HL-60/S4 treated with phorbol 12-myristate 13-acetate at 8.2 ng/mL for 4 days and 3 days (cell line): ENCODE measurements at regions not wholly inside any gene's neighbourhood (a gene's known extent, or its start where the extent isn't known, plus 50 kb on each side); places are given as distances from the start of the nearest gene placed in this dataset.
"Not testable (repeated sequence)": the region's sequence is repeated elsewhere in the genome, so short reads cannot be mapped to it uniquely, and the experiment has no call there.

Source experiments
- in situ Hi-C: fragments of 300-500 bp; cut with MboI; formaldehyde crosslinking; loops from 2 replicates; pipeline ENCODE4 v1.15.0; 2022; ENCODE audit warnings: low sequenced_read_pairs

DNA sequence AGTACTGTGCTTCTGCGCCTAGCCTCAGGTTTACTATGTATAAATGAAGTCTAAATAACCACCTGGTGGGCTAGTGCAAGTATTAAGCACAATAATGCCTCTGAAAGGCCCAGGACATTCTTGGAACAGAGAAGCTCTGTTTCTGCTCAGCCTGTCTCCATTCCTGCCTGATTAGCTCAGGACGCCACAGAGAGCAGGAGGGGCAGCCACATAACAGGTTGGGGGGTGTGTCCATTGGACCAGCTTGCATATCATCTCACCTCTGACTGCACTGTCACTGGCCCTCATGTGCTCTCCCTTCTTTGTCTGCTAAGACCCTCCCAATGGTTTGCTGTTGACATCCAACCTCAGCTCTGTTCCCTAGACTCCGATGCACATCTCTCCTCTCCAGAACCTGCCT is 52.8 kb upstream of the IKZF1 start:
- in situ Hi-C loops: no loop called here

DNA sequence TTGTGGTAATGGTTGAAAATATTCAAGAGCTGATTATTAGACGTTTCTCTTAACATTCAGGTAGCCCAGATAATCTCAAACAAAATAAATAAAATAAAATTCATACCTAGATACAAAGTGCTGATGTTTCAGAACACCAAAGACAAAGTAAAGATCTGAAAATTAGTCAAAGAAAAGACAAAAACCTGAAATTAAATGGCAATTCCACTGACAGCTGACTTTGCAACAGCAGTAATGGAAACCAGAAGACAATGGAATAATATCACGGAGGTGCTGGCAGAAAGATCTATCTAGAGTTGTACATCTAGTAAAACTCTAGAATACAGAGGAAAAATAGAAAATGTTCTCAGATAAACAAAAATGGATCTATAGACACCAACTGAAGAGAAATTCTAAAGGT is 58.0 kb upstream of the IKZF1 start:
- in situ Hi-C loops: no loop called here

DNA sequence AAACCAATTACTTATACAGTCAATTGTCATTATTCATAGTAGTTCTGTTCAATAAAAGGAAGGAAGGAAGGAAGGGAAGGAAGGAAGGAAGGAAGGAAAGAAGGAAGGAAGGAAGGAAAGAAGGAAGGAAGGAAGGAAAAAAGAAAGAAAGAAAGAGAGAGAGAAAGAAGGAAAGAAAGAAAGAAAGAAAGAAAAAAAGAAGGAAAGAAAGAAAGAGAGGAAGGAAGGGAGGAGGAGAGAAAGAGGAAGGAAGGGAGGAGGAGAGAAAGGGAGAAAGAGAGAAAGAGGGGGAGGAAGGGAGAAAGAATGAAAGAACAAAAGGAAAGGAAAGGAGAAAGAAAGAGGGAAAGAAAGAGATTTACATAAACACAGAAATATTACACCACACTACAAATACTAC is 62.4 kb upstream of the IKZF1 start:
- in situ Hi-C loops: not testable (repeated sequence)

DNA sequence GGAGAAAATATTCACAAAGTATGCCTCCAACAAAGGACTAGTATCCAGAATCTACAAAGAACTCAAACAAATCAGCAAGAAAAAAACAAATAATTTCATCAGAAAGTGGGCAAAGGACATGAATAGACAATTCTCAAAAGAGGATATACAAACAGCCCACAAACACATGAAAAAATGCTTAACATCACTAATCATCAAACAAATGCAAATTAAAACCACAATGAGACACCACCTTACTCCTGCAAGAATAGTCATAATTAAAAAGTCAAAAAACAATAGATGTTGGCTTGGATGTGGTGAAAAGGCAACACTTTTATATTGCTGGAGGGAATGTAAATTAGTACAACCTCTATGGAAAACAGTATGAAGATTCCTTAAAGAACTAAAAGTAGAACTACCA is 63.8 kb upstream of the IKZF1 start:
- in situ Hi-C loops: not testable (repeated sequence)

DNA sequence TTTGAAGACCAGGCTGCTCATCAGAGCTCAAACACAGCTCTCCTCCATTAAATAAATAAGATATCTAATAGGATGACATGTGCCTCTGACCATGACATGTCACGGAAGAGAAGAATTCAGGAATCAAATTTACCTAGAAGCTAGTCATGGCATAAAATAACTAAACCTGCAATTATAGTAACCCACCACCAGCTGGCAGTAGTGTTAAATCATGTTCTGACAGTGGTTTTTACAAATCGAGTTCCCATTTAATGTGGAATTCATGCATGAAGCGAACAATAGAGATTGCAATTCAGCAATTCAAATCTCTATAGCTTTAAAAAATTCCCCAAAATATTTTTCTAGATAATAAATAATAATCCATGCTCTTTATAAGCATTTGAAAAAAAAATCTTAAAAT is 74.6 kb upstream of the IKZF1 start:
- in situ Hi-C loops: no loop called here

DNA sequence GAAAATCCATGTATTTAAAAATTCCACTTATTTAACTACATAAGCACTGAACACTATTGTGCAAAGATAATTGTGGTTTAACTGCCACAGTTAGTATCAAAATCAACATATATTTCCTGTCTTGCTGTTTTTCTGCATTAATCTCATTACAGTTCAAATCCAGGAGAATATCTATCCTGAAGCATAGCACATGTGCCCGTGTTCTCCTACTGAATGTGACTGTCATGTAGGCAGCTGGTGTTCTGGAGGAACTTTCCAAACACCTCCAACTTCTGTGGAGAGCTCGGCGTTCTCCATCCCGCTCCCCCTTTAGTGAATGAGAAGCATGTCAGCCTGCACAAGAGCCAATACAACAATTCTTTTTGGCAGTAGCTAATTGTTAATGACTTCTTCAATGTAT is 76.4 kb upstream of the IKZF1 start:
- in situ Hi-C loops: no loop called here

DNA sequence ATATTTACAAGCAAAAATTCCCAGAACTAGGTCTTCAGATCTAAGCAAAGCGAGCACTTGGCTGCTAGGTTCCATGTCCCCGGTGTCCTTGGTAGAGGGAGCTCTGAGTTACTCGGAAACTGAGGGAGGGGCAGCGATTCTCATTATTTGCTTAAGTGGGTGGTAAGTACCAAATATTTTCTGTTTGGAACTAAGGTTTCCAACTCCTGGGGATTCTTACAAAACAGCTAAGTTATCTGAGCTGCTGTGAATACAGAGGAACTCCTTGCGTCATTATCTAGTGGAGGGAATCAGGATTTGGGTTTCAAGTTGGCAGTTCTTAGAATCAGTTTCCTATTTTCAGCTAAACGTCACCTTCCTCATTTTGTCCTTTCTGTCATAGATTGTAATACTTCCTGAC is 76.8 kb upstream of the IKZF1 start:
- in situ Hi-C loops: no loop called here

DNA sequence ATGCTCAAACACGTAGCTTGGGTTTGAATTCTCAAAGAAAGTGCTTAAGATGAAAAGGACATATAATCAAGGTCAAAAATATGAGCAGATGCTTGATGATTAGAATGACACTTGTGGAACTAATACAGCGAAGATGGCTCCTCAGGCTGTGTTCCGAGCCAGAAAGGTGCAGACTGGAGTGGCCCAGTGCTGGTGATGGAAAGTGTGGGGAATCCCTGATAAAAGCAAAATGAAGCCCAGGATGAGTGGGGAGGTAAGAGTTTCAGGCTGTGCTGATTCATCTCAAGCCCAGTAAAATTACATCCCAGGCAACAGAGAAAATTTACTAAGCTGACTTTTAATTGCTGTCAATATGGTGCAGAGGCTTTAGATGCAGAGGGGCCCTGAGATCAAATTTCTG is 77.8 kb upstream of the IKZF1 start:
- in situ Hi-C loops: no loop called here

DNA sequence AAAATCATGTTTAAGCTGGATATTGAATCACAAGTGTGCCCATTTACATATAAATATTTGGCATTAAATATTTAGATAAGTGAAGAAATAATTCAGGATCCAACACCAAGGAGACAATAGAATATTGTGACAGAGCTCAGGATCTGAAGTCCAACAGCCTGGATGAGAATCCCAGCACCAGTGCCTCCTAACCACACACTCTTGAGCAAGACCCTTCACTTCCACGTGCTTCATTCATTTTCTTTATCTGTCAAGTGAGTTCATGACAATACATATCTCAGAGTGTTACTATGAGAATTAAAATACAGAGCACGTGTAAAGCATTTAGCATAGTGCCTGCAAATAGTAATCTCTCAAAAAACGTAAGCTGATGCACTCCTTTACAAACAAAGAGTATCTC is 78.4 kb upstream of the IKZF1 start:
- in situ Hi-C loops: no loop called here

DNA sequence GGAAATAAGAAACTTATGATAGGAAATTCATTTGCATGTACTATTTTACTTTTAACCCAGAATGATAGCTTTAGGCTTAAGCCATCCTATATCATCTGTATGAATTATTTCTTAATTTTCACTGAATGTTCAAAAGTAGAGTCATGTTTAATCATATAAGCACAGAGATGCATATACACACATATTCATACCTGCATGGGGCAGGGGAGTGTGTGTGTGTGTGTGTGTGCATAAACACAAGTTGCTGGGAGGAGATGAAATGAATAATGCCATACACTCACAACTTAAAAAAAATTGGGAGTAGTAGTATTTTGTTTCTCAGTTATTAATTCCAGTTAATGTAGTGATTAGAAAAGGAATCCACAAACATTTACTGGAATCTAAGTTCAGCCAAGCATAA is 83.1 kb upstream of the IKZF1 start:
- in situ Hi-C loops: no loop called here

DNA sequence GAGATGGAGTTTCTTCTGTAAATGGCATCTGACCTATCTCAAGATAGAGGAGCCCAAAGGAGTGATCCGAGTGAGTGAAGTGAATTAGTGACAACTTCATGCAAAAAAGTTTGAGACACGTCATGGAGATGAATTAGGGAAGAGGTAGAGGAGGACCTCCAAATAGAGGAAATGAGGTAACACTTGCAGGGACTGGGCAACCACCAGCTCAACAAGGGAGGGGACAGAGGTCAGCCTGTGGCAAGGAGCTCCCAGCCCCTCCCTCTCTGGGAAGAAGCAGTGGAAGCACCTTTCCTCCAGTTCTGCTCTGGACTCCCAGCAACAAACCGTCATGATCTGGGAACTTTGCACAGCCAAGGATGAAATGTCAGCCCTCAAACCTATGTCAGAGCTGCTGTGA is 83.5 kb upstream of the IKZF1 start:
- in situ Hi-C loops: no loop called here

DNA sequence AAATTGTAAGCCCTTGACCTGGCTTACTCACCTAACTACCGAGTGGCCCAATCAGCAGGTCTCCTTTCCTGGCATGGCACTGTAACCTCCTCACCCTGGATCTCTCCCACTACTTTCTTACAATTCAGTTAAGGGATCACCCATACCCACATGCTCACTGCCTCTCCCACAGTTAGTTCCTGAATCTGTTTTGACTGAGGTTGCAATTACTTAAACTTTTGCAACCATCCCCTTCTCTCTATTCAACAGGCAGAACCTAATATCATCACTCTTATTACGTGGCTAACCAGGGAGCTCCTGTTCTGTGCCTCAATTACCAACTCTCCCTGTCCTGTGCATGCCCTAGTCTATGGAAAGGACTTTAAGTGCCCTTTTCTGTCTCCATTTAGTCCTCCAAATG is 84.2 kb upstream of the IKZF1 start:
- in situ Hi-C loops: no loop called here

DNA sequence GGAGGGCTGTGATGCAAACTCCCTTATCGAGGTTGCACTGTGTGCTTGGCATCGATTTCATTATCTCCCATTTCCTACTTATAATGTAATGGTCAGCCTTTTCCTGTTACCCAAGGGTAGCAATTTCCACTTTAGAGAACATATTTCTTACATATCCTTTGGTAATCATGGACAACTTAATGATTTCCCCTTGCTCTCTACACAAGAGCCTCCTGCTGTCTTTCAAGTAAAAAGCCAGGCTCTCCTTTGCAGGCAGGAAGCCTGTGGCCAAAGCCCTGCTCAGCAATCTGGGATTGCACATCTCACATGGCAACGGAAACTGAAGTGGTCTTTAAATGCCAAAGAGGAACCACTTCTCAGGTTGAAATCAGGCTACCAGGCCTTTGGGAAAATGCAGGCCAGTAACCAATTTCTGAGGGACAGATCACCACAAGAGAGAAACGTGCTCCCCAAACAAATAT is 86.7 kb upstream of the IKZF1 start:
- in situ Hi-C loops: no loop called here

DNA sequence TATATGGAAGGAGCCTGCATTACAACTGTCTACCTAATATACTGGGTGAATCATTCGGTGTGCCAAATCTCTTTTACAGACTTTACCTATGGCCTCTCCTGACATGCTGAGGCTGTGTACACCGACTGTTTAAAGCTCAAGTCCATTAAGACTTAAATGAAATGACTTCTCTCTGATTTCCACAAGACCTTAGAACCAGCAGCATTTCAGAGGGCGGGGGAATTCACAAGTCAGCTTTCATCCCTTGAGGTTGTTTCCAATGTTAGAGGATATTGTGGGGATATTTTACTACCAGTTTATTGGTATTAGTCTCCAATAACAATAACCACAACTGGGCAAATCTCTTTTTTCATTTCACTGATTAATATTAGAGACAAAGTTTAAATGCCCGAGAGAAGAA is 87.1 kb upstream of the IKZF1 start:
- in situ Hi-C loops: no loop called here

DNA sequence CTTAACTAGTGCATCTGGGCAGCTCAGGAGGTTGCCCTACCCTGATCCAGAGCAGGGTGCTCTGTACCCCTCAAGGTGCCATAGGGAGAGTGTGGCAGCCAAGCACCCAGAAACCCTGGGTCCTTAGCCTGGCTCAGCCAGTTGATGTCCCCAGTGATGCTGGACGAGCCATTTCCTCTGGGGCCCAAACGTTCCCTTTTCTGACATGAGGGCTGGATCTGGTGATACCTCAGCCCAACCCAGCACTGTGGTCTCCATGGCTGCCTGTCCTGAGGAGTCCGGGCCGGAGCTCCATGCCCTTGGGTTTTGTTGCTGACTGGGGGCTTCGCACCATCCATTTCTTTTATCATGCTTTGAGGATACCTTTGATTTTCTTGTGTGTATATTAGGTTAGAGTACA is 87.9 kb upstream of the IKZF1 start:
- in situ Hi-C loops: no loop called here

DNA sequence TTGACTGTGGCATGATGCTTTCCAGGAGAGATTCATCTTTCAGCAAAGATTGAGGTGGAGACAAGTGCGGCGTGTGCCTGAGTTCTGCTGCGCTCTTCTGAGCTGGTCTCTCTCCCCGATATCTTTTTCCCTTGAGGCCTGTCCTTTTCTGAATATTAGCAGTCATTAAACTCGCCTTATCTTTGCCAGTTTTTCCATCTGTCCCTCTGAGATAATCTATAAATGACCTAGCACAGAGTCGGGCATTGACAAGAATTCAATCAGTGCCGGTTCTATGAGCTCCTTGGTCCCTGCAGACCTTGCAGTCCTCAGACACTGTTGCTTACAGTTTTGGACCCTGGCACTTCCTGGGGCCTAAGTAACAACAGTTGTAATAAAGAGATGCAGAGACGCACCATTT is 89.7 kb upstream of the IKZF1 start:
- in situ Hi-C loops: no loop called here

DNA sequence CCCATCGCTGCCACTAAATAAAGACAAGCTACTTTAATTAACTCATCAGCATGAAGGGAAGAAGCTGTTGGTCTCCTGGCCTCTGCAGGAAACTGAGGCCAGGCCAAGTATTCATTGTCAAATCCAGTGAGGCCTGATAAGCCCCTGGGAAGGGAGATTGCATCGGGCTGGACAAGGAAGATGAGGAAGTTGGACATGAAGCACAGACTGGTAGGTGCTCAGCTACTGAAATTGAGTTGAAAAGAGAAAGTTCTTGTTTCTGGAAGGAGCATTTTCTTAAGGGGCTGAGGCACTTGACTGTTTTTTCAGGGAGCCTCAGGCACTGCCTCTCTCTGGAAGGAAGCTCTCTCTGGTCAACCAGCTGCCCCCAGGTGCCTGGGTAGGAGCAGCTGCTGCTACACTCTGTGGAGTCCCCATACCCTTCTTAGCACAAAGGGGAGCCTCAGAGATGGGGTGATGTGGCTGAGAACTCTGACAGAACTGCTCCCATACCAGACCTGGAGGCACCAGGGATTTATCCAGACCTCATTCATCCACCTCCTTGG is 90.3 kb upstream of the IKZF1 start:
- in situ Hi-C loops: no loop called here

DNA sequence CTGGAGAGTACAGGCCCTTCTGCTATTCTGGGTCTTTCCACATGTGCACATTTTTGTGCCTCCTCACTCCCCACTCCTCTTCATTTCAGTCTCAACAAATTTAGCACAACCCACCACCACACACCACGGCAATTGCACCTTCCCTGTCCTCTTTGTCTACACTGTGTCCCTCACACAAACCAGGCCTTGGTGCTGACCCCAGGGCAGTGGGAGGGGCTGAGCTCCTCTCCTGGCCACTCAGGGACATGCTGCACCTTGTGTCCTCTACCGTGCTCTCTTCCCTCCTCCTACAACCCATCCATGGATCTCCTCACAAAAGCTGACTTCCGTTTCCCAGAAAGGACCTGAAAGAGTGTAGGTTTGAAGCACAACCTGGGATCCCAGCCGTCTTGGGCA is 90.9 kb upstream of the IKZF1 start:
- in situ Hi-C loops: no loop called here

DNA sequence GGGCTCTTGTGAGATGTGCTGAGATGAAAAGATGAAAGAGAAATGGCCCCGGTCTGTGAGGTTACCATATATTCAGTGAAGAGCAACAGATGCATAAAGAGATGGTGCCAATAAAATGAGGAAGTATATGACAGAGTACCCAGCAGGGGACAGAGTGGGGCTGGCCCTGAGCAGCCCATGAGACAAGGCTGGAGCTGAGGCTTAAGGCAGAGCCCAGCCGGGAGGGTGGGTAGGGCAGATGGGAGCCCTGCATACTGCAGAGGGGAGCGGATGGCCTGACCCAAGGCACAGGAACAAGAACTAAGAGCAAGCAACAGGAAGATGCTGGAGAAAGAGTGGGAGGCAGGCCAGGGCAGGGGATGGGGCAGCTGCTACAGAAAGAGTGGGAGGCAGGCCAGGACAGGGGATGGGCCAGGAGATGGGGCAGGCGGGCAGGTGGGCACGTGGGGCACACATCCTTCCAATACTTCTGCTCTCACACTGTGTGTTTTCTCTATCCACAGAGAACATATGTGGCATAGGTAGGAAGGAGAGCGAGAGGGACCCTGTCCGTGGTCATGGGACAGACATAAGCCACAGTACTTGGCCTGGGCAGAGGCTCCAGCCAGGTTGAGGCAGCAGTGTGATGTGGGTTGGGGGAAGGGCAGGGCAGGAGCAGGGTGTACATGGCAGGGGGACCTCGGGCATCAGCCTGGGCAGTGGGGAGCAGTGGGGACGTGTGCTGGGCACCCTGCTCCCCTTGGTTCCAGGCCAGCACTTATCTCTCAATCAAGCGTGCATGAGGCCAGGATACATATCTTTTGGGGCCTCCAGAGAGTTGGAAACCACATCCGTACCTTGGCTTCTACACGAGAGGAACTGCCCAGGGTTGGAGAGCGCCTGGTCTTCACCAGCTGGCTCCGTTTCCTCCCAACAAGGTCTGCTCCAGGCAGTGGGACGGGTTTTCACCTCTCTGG is 91.6 kb upstream of the IKZF1 start:
- in situ Hi-C loops: no loop called here

DNA sequence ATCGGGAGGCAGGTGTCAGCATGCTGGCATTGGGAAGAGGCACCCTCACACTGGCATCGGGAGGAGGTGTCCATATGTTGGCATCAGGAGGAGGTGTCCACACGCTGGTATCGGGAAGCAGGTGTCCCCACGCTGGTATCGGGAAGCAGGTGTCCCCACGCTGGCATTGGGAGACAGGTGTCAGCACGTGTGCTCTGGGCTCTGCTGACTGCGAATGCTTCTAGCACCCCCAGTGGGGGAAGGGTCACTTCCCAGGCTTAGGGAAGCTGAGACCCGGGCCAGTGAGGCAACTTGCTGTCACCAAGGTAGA is 92.5 kb upstream of the IKZF1 start:
- in situ Hi-C loops: no loop called here

DNA sequence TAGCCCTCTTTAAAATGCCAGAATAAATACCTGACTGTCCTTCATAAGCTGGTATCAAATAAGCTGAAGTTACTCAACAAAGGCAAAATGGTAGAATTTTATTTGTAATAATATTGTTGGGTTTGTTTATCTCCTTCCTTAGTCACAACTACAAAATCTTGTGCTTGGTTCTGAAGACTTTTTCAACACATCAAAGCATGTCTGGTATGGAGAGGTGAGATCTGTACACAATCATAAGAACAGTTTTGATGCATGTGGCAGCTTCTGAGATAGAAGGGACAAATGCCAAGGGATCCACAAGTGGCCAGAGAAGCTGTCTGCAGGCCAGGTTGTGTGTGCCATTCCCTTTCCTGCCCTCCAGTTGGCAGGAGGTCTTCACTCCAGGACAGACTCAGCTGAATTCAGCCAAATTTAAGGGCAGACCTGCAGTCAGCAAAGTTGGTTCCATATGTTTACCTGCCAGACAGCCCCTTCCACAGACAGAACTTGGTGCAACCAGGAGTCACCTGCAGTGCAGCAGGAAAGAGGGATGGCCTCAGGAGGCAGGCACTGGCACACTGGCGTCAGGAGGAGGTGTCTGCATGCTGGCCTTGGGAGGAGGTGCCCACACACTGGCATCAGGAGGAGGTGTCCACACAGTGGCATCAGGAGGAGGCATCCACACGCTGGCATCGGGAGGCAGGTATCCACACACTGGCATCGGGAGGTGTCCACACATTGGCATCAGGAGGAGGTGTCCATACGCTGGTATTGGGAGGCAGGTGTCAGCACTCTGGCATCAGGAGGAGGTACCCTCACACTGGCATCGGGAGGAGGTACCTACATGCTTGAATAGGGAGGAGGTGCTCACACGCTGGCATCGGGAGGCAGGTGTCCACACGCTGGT is 93.1 kb upstream of the IKZF1 start:
- in situ Hi-C loops: no loop called here

DNA sequence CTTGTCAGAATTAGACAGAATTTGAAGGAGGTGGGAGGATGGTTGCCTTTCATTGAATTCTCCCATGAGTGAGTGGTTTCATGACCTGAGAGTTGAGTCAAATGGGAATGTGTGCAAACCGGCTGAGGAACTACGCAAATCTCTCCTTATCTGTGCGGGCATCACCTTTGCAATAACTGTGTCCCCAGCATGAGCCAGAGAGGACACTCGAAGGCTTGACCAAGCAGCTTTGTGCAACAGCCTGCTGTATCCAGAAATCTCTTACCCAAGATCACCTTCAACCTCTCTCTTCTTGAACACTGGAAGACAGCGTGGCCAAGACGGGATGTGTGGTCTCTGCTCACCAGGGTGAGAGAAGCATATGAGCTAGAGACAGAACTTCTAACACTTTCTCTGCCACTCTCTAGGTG is 93.8 kb upstream of the IKZF1 start:
- in situ Hi-C loops: no loop called here
